HG02759 (cell line): ENCODE measurements at regions not wholly inside any gene's neighbourhood (a gene's known extent, or its start where the extent isn't known, plus 50 kb on each side); places are given as distances from the start of the nearest gene placed in this dataset.

ENCODE experiments used
- ATAC-seq: cut with Tn5 transposase; IDR thresholded peaks from one replicate; pipeline ENCODE4 v1.9.1; 2021; ENCODE audit warnings: mild to moderate bottlenecking, moderate library complexity; ENCODE audit not compliant: unreplicated experiment

- no peak for ATAC-seq
These were observed 202.2 kb upstream of the DCN start for GRCh38 chr12:91384806-91385205.

GRCh38 chr12:91384366-91384765 is 201.7 kb upstream of the DCN start:
- ATAC-seq, result no peak

- ATAC-seq, result no peak
These were observed 200.5 kb upstream of the DCN start for GRCh38 chr12:91383099-91383498.

GRCh38 chr12:91382081-91382543 is 199.5 kb upstream of the DCN start:
- ATAC-seq, result peak; percentile 76

GRCh38 chr12:91381309-91381804 is 198.7 kb upstream of the DCN start:
- peak; percentile 83 for ATAC-seq

- ATAC-seq, result no peak
These were observed 198.0 kb upstream of the DCN start for GRCh38 chr12:91380631-91381030.

- ATAC-seq, result no peak
These were observed 196.6 kb upstream of the DCN start for GRCh38 chr12:91379051-91379775.

- ATAC-seq, result no peak
These were observed 194.8 kb upstream of the DCN start for GRCh38 chr12:91377436-91377835.

GRCh38 chr12:91373086-91373485 is 190.5 kb upstream of the DCN start:
- ATAC-seq, result no peak

GRCh38 chr12:91370086-91370868 is 187.7 kb upstream of the DCN start:
- no peak for ATAC-seq

- no peak for ATAC-seq
These were observed 186.0 kb upstream of the DCN start for GRCh38 chr12:91368613-91369012.

- ATAC-seq, result no peak
These were observed 184.7 kb upstream of the DCN start for GRCh38 chr12:91367234-91367849.

GRCh38 chr12:91364471-91365184 is 182.0 kb upstream of the DCN start:
- ATAC-seq, result no peak

- ATAC-seq, result no peak
These were observed 179.2 kb upstream of the DCN start for GRCh38 chr12:91361864-91362263.

- no peak for ATAC-seq
These were observed 174.8 kb upstream of the DCN start for GRCh38 chr12:91357381-91357780.

- no peak for ATAC-seq
These were observed 173.8 kb upstream of the DCN start for GRCh38 chr12:91356405-91356804.

GRCh38 chr12:91355150-91356006 is 172.8 kb upstream of the DCN start:
- peak; percentile 98 for ATAC-seq

GRCh38 chr12:91353266-91353665 is 170.6 kb upstream of the DCN start:
- ATAC-seq, result no peak

- ATAC-seq, result no peak
These were observed 166.9 kb upstream of the DCN start for GRCh38 chr12:91349476-91349875.
